HG02885 (cell line): ENCODE measurements at regions not wholly inside any gene's neighbourhood (a gene's known extent, or its start where the extent isn't known, plus 50 kb on each side); places are given as distances from the start of the nearest gene placed in this dataset.

Source experiments
- ATAC-seq: cut with Tn5 transposase; IDR thresholded peaks from one replicate; pipeline ENCODE4 v1.9.1; 2021; ENCODE audit warnings: mild to moderate bottlenecking; ENCODE audit not compliant: unreplicated experiment, poor library complexity

DNA sequence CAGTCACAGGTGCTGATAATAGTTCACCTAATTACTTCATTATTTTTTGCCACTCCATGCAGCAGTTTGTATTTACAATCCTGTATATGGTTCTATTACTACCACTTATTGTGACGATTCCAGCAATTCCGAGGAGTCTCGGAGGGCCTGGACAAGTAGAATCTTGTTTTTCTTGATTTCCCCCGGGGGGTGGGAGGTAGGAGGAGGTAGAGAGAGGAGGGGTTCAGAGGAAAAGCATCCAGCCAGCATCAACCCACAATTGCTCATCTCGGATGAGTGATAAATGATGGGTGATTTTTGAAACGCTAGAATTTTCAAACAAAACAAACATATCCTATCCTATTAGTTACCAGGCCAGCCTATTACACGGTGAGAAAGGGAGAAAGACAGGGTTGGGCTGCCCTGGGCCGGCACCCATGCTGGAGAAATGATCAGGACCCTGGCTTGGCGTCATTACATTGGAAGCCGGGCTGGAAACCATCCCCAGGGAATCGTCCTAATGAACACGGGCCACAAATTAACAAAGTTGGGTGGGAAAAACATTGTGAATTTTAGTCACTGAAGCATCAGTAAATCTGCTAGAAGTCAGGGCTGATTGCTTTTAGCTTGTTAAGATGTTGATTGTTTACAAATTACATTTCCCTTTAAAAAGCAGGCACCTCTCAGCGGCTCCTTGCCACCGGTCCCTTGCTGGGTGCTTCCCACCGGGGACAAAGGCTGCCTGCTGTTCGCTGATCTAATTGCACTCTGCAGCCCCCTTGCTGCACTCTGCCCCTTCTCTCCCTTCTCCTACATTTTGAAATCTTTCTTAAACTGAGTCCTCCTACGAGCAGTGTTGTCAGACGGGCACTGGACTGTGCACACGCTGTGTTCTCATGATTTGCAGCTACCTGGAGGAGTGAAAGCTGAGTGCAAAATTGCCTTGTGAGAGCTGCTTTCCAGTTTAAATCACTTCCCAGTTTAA, 95.5 kb downstream of the FAM204A start:
- ATAC-seq = no peak

DNA sequence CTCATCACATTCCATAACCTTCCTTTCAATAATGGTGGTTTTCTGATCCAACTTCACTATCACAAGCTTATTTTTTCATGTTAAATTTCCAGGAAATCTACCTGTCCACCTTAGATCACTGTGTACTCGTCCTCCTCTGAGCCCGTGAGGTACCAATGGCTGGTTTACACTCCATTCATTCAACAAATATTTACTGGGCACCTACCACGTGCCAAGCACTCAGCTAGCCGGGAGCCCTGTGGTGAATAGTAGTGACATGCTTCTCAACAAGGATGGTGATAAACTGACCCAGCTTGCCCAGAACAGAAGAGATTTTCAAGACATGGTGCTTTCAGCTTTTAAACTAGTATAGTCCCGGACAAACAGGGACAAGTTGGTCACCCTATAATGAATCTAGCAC, 98.2 kb downstream of the FAM204A start:
- no peak for ATAC-seq

DNA sequence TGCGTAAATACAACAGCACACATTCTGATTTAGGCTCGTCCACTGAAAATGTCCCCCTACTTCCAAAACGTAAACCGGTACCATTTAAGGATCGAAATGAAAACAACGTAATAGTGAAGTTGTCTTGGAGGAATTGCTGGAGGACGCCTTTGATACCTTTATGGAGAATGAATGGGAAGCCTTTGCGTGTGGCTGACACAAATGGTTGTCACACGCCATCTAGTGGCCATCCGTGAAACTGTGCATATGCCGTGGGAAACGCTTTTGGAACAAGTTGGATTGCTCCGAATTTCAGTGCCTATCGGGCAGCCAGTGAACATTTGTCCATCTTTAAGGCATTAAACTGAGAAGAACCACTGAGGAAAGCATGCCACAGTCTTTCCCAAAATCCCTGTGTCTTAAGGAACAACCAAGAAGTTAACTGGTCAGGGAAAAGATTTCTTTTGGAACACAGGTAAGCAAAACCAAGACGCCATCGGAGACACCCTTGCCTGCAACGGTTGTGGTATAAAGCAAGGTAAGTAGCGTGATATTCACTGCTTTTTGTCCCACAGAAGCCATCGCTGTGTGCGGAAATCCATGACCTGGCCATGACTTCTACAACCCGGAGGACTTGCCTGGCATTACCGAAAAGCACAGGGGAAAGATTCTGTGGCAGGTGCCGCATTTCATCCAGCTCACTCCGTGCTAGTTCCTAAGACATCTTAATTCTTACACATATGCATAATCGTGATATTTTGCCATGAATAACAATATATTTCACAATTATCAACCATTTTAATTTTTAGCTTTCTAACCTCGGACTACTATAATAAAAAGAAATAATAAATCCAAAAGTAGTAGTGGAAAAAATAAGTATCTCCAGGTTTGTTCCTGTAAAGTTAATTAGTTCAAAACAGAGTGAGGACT, 100.6 kb downstream of the FAM204A start:
- peak; percentile 53 for ATAC-seq

DNA sequence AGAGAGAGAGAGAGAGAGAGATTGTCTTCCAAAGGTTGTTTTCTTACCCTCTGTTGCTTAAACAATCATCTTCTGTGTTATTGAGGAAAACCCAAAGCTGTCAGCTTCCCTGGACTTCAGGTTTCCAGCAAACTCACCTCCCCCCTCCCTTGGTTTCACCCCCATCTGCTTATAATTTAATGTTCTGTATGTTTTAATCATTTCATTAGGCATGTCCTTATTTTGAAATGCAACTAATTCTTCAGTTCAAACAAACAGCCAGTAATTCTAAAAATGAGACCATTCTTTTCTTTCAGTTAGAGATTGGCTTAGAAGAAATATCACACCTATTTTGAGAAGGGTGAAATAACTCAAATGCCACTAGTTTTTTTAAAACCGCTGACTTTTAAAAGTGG, 102.9 kb downstream of the FAM204A start:
- no peak for ATAC-seq

DNA sequence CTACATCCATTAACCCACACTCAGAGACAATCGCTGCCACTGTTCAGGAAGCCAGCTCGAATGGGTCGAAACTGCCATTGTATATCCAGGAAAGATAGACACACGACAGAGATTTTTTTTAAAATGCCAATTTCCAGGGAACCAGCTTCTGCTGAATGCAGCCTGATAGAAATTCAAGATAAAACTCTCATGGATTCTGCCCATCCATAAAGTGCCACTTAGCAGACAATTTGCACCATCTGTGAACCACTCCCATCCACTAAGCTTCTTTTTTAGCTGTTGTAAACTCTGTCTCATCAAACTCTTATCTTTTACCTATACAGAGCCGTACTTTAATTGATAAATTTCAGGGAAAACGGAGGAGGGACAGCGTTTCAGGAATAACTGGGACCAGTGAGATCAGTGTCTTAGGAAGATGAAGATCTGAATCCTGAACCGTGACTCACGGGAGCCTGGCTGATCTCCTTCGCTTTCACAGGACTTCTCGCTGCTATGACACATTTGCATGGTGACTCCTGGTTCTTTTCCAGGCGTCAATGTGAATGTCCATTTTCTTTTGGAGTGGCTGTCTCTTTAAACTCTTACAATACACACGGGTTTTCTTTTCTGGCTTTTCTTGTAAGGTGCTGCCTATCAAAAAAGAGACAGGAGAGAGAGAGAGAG, 103.4 kb downstream of the FAM204A start:
- no peak for ATAC-seq

DNA sequence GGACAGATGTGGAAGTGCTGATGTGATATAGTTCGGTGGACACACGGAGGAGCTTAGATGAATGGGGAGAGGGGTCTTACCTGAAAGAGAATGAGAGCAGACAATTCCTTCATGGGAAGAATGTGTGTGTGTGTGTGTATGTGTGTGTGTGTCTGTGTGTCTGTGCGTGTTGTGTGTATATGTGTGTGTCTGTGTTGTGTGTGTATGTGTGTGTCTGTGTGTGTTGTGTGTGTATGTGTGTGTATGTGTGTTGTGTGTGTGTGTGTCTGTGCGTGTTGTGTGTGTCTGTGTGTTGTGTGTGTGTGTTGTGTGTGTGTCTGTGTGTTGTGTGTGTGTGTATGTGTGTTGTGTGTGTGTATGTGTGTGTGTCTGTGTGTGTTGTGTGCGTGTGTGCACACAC, 104.2 kb downstream of the FAM204A start:
- no peak for ATAC-seq

DNA sequence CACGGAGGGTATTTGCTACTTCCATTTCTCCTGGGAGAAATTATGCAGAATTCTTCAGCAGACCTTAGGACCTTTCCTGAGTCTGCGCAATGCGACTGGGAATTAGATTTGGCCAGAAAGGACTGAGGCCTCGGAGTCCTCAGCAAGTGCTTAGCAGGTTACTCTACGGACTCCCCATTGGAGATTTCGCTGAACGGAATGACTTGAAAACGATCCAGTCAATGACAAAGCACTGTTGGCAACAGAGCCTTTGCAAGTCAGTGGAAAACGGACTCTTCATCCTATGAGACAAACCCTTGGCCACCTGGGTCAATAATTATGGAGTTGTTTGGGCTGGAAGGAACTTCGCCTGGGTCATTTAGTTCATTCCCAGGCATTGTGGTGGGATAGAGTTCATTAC, 107.4 kb downstream of the FAM204A start:
- no peak for ATAC-seq

DNA sequence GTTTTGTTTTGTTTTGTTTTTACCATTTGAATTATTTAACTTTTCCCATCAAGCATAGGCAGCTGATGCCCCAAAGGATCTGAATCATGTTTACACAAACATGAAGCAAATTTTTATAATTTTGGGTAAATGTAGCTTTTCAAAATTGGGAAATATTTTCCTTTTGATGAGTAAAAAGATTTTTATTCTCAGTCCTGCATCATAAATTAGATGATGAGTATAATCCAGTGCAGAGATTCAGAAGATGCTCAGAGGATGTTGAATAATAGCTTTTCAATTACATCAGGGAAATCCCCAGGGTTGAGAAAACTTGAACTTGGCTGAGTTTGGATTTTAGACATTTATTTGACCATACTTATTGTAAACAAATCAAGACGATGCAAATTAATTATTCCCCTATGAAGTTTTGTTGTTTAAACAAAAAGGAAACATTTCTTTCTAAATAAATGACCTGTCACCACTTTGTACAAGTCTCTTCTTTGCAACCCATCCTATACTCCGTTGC, 121.7 kb downstream of the FAM204A start:
- ATAC-seq = no peak

DNA sequence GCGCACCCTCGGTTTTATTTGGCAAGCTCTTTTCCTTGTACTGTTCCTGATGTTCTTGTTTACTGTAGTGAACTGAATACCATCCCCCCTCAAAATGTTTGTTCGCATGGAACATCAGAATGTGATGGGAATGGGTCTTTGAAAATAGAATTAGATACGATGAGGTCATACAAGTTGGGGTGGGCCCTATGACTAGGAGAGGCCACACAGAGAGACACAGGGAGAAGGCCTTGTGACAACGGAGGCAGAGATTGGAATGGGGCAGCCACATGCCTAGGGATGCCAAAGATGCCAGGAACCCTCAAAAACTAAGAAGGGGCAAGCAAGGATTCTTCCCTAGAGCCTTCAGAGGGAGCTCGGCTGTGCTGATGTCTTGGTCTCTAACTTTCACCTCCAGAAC, 123.6 kb downstream of the FAM204A start:
- no peak for ATAC-seq

DNA sequence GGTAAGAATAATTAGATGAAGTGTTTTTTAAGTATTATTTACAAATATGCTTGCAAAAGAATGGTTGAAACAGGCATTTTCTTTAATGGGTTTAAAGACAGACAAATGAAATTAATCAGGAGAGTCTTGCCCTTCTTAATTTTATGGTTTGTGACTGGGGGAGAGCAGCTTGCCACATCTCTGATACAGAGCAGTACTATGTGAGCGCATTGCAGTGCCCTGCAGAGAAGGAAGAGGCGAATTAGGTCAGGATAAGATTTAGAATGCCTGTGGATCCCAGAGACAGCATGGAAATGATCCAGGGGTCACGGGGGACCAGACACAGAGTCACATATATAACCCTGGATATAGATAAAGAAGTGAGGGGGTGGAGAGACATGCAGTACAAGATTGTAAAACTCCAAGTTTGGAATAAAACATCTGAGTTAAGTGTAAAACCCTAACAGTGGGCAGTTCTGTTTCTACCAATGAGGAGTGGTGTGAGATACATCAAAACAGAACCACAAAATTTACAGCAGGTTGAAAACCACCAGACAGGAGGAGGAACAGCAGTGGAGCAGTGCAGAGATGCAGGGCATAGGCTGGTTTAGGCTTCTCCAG, 125.5 kb downstream of the FAM204A start:
- no peak for ATAC-seq

DNA sequence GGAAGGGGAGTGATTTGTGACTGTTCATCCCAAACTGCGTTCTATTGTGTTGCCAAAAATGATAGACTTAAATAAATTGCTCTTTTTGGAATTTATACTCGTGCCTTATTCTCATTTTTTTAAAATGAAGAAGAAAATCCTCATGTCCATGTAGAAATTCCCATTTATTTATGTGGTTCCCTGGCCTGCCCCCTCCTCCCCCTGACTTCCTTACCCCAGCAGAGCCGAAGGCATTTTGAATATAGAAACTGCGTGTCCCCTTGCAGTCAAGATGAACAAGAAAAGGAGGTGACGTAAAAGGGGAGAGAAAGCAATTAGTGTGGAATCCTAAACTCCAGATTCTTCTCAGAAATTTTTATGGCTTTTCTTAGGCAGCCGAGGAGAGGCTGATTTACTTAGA, 126.1 kb downstream of the FAM204A start:
- ATAC-seq = no peak

DNA sequence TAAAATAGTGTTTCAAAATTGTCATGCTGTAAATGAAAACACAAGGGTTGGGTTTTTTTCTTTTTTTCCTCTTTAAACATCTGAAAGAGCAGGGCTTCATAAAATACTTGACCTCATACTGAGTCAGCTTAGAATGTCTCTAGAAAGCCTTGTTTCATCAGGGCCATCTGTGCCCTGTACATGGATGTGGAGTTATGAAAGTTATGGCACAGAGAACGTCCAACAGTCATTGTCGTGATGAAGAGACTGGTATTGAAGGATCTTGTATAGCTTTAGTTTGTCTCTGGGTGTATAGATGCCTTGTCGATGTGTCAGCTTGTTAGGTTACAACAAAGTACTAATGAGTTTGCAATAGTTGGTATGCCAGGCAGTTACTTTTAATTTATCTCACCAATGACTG, 127.3 kb downstream of the FAM204A start:
- no peak for ATAC-seq

DNA sequence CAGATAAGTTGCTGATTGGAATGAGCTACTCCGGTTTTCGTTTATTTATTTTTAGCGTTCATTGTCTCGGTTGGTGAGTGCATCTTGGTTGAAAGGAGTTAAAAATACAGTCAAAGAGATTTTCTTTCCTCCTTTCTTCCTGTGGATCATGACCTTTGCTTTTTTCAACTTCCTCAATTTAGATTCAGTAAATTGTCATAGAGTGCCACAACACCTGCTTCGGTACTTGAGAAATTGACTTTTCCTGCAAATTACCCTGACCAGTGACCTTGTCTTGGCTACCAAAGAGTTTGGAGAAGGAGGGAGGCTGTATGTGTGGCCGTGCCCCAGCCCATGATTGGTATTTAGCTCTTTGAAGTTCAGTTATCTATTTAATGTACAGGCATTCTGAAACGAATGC, 128.7 kb downstream of the FAM204A start:
- no peak for ATAC-seq

DNA sequence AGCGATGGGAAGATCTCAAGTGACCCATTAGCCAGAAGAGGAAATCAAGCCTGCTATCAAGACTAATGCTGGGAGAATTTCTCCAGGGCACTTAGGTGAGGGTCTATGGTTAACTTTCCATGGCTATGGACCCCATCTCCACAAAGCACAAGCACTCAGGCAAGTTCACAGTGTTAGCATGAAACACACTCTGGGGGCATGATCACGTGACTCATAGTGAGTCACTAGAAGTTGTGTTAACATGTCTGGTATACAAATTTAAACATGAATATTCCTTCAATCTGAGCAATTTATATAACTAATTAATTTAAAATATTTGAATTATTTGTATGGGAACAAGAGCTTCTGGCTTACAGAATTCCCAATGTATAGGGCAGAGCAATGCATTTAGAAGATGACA, 131.8 kb downstream of the FAM204A start:
- ATAC-seq = no peak

DNA sequence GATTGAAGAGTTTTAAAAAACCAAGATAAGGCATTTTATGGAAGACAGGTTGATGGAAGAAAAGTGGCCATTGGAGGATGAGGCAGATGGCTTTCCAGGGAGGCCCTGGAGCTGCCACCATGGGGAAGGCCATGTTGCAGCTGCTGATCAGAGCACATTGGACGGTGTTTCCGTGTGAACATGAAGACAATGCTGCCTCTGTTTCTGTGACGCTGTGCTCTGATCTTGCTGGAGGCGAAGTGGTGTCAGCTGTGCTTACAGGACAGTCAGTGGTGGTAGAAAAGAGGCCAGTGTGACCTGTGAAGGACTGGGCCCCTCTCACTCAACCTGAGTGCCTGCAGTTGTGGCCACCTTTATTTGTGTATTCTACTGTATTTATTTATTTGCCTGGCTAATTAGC, 132.9 kb downstream of the FAM204A start:
- no peak for ATAC-seq

DNA sequence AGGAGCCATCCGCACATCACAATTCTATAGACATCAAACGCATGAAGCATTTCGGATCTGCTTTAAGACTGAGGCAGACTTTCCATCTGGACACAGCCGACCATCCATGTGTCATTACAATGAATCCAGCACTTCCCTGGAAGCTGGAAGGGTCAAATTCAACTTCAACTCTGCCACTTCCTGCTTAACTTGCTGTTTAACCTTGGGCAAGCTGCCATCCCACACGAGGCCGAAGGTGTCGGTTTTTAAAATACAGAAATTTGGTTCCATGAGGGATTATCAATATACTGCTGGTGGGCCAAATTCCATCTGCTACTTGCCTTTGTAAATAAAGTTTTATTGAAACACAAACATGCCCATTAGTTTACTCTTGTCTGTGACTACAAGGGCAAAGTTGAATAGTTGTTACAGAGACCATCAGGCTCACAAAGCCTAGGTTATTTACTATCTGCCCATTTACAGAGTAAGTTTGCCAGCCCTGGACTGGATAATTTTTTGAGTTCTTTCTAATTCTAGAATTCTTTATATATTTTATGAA, 134.6 kb downstream of the FAM204A start:
- ATAC-seq = no peak

DNA sequence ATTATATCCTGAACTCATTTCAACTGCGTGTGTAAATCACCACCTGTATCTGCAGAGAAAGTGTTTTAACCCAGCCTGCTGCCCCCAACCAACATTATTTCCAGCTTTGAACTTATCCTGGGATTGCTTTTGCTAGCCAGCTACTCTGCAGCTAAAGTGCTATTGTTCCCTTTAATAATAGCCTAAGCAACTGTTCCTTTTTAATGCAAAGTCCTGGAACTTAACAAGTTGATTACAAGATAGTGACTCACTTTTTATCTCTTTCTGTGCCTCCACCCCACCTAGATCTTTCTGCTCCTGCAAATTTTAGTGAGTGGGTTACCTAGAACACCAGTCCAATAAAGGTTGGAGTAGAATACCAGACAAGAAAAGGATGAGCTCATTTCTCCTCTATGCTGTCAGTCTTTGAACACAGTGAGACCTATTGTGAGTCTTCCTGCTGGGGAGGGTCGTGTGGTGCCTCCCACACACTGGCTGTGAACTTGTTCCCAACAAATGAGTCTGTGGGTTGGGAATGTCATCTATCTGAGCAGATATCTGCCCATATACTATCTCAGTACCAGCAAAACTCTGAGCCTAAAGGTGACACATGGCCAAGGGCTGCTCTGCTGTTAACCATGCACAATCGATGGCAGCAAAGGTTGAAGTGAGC, 137.7 kb downstream of the FAM204A start:
- ATAC-seq = no peak

DNA sequence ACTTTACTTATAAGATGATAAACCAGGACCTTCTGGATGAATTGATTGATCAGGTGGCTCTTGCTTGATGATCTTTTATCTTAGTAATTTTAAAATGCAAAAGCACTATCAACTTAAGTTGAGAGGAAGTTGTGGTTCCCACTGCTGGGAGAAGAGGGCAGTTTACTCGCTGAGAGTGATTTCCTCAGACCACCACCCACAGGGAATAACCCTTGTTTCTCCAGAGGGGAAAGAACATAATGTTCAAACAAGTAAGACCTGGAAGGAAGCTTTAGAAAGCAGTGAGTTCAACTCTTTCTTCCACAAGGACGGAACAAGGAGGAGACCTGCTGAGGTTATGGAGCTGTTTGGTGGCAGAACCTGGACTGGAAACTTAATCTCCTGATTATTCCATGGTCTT, 138.7 kb downstream of the FAM204A start:
- no peak for ATAC-seq

DNA sequence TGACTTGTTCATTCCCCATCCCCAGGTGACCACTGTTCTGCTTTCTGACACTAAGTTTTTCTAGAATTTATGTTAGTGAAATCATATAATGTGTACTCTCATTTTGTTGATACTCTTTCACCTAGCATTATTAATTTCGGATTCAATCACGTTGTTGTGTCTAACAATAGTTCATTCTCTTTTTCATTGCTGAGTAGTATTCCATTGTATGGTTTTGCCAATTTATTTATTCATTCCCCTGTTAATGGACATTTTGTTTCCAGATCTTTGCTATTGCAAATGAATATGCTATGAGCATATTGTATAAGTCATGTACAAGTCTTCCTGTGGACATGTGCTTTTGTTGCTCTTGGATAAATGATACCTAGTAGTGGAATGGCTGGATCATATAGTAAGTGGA, 146.4 kb downstream of the FAM204A start:
- ATAC-seq = no peak
